Neural cell (in vitro differentiated cells): ENCODE measurements at regions not wholly inside any gene's neighbourhood (a gene's known extent, or its start where the extent isn't known, plus 50 kb on each side); places are given as distances from the start of the nearest gene placed in this dataset.
"Not testable (repeated sequence)": the region's sequence is repeated elsewhere in the genome, so short reads cannot be mapped to it uniquely, and the experiment has no call there.

Source experiments
- H2AFZ ChIP-seq: fragments of 200-600, 300-800 bp; sonication (generic), shearing (Covaris generic); 2 replicates; pipeline ENCODE4 v1.6.0; 2014; ENCODE audit warnings: low read depth, mild to moderate bottlenecking, antibody characterized with exemption, low read length, moderate library complexity
- H3F3A ChIP-seq: fragments of 200-600 bp; shearing (Covaris generic); 2 replicates; pipeline ENCODE4 v1.6.1; 2016; ENCODE audit warnings: mild to moderate bottlenecking, moderate library complexity, mixed read lengths, antibody characterized with exemption, low read length; ENCODE audit not compliant: insufficient read depth, poor library complexity, severe bottlenecking
- H3K27ac ChIP-seq: fragments of 200-600, 300-800 bp; sonication (generic), shearing (Covaris generic); 2 replicates; pipeline ENCODE4 v1.5.1; 2014; ENCODE audit warnings: mild to moderate bottlenecking, low read length, moderate library complexity
- H3K27me3 ChIP-seq: fragments of 300-800, 200-600 bp; sonication (generic), shearing (Covaris generic); 2 replicates; pipeline ENCODE4 v1.6.0; 2014; ENCODE audit warnings: mild to moderate bottlenecking, low read depth, low read length, moderate library complexity; ENCODE audit not compliant: insufficient read depth
- H3K36me3 ChIP-seq: fragments of 300-800, 200-600 bp; sonication (generic), shearing (Covaris generic); 2 replicates; pipeline ENCODE4 v1.5.1; 2014; ENCODE audit warnings: mild to moderate bottlenecking, antibody characterized with exemption, low read length, moderate library complexity; ENCODE audit not compliant: insufficient read depth
- H3K4me2 ChIP-seq: fragments of 300-800, 200-600 bp; sonication (generic), shearing (Covaris generic); 2 replicates; pipeline ENCODE4 v1.6.0; 2014; ENCODE audit warnings: mild to moderate bottlenecking, low read length
- H3K4me3 ChIP-seq: fragments of 300-800, 200-600 bp; sonication (generic), shearing (Covaris generic); 2 replicates; pipeline ENCODE4 v1.5.1; 2014; ENCODE audit warnings: mild to moderate bottlenecking, low read length, moderate library complexity
- H3K79me2 ChIP-seq: fragments of 200-600 bp; shearing (Covaris generic); replicated peaks from 2 replicates; pipeline ENCODE4 v1.6.0; 2014; ENCODE audit warnings: mild to moderate bottlenecking, low read length, moderate library complexity; ENCODE audit not compliant: insufficient read depth
- H3K9ac ChIP-seq: fragments of 300-800, 200-600 bp; sonication (generic), shearing (Covaris generic); 2 replicates; pipeline ENCODE4 v1.6.1; 2016; ENCODE audit warnings: mild to moderate bottlenecking, low read length, mixed read lengths
- H3K9me2 ChIP-seq: fragments of 200-600 bp; shearing (Covaris generic); 2 replicates; pipeline ENCODE4 v1.6.1; 2016; ENCODE audit warnings: mild to moderate bottlenecking, low read length, mixed read lengths; ENCODE audit not compliant: insufficient read depth
- H3K9me3 ChIP-seq: fragments of 200-600, 300-800 bp; sonication (generic), shearing (Covaris generic); 2 replicates; pipeline ENCODE4 v1.6.1; 2016; ENCODE audit warnings: mild to moderate bottlenecking, mixed run types, low read length, moderate library complexity, mixed read lengths
- H4K20me1 ChIP-seq: fragments of 200-600 bp; shearing (Covaris generic); 2 replicates; pipeline ENCODE4 v1.6.1; 2016; ENCODE audit warnings: mild to moderate bottlenecking, mixed run types; ENCODE audit not compliant: insufficient read depth
- EZH2 ChIP-seq: fragments of 200-600, 300-800 bp; shearing (Covaris generic), sonication (generic); IDR thresholded peaks from 2 replicates; pipeline ENCODE4 v1.6.1; 2014; ENCODE audit warnings: antibody characterized with exemption, low read length, borderline replicate concordance, mild to moderate bottlenecking; ENCODE audit not compliant: insufficient read depth, poor library complexity, severe bottlenecking
- POLR2AphosphoS5 ChIP-seq: IDR thresholded peaks from 2 replicates; pipeline ENCODE4 v1.6.1; 2012
- RAD21 ChIP-seq: fragments of 450-650 bp; conservative IDR thresholded peaks from 2 replicates; pipeline ENCODE4 v1.6.1; 2014; ENCODE audit warnings: antibody characterized with exemption, mild to moderate bottlenecking, moderate library complexity
- SMC3 ChIP-seq: fragments of 450-650 bp; conservative IDR thresholded peaks from 2 replicates; pipeline ENCODE4 v1.6.1; 2014; ENCODE audit warnings: antibody characterized with exemption, mild to moderate bottlenecking, moderate library complexity; ENCODE audit not compliant: poor library complexity
- TAF1 ChIP-seq: IDR thresholded peaks from 2 replicates; pipeline ENCODE4 v1.6.1; 2012; ENCODE audit warnings: low read depth
- TF ChIP-seq, protein P1 (sequence below): IDR thresholded peaks from 2 replicates; pipeline ENCODE4 v1.6.1; 2012; ENCODE audit warnings: borderline replicate concordance
- TF ChIP-seq, protein P2 (sequence below): fragments of 450-650 bp; IDR thresholded peaks from 2 replicates; pipeline ENCODE4 v1.5.1; 2014; ENCODE audit warnings: antibody characterized with exemption, mild to moderate bottlenecking, moderate library complexity; ENCODE audit not compliant: poor library complexity, severe bottlenecking

- H3F3A ChIP-seq: no peaks in the 10 kb centered on the region
- no peaks in the 10 kb centered on the region for H3K36me3 ChIP-seq
- no peaks in the 10 kb centered on the region for H3K9me2 ChIP-seq
- H3K79me2 ChIP-seq: no peaks in the 10 kb centered on the region
- no peak overlapping the region for H3K9ac ChIP-seq
- no peaks in the 10 kb centered on the region for H4K20me1 ChIP-seq
- no peak overlapping the region for H2AFZ ChIP-seq
- H3K4me3 ChIP-seq: no peak overlapping the region
- H3K9me3 ChIP-seq: no peaks in the 10 kb centered on the region
- no peak overlapping the region for H3K4me2 ChIP-seq
- H3K27me3 ChIP-seq: no peaks in the 10 kb centered on the region
- no peak for TF ChIP-seq EZH2
- no peak for TF ChIP-seq SMC3
- TF ChIP-seq, protein P1, sequence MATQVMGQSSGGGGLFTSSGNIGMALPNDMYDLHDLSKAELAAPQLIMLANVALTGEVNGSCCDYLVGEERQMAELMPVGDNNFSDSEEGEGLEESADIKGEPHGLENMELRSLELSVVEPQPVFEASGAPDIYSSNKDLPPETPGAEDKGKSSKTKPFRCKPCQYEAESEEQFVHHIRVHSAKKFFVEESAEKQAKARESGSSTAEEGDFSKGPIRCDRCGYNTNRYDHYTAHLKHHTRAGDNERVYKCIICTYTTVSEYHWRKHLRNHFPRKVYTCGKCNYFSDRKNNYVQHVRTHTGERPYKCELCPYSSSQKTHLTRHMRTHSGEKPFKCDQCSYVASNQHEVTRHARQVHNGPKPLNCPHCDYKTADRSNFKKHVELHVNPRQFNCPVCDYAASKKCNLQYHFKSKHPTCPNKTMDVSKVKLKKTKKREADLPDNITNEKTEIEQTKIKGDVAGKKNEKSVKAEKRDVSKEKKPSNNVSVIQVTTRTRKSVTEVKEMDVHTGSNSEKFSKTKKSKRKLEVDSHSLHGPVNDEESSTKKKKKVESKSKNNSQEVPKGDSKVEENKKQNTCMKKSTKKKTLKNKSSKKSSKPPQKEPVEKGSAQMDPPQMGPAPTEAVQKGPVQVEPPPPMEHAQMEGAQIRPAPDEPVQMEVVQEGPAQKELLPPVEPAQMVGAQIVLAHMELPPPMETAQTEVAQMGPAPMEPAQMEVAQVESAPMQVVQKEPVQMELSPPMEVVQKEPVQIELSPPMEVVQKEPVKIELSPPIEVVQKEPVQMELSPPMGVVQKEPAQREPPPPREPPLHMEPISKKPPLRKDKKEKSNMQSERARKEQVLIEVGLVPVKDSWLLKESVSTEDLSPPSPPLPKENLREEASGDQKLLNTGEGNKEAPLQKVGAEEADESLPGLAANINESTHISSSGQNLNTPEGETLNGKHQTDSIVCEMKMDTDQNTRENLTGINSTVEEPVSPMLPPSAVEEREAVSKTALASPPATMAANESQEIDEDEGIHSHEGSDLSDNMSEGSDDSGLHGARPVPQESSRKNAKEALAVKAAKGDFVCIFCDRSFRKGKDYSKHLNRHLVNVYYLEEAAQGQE: no peak
- TF ChIP-seq POLR2AphosphoS5: no peak
- TF ChIP-seq, protein P2, sequence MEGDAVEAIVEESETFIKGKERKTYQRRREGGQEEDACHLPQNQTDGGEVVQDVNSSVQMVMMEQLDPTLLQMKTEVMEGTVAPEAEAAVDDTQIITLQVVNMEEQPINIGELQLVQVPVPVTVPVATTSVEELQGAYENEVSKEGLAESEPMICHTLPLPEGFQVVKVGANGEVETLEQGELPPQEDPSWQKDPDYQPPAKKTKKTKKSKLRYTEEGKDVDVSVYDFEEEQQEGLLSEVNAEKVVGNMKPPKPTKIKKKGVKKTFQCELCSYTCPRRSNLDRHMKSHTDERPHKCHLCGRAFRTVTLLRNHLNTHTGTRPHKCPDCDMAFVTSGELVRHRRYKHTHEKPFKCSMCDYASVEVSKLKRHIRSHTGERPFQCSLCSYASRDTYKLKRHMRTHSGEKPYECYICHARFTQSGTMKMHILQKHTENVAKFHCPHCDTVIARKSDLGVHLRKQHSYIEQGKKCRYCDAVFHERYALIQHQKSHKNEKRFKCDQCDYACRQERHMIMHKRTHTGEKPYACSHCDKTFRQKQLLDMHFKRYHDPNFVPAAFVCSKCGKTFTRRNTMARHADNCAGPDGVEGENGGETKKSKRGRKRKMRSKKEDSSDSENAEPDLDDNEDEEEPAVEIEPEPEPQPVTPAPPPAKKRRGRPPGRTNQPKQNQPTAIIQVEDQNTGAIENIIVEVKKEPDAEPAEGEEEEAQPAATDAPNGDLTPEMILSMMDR: no peak
- no peak for TF ChIP-seq RAD21
- TF ChIP-seq TAF1: no peak
- H3K27ac ChIP-seq: no peak overlapping the region
Measured at GRCh38 chr1:181969902-181970301, 91.6 kb downstream of the ZNF648 start.

DNA sequence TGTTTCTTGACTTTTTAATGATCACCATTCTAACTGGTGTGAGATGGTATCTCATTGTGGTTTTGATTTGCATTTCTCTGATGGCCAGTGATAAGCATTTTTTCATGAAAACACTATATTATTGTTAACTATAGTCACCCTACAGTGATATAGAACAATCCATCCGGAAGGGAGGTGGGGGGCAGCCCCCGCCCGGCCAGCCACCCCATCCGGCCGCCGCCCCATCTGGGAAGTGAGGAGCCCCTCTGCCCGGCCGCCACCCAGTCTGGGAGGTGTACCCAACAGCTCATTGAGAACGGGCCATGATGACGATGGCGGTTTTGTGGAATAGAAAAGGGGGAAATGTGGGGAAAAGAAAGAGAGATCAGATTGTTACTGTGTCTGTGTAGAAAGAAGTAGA, 106.8 kb downstream of the ZNF648 start:
- H3K27me3 ChIP-seq, H2AFZ ChIP-seq, H3K9ac ChIP-seq, H3K4me2 ChIP-seq, H3K9me3 ChIP-seq, H3K9me2 ChIP-seq, H3K36me3 ChIP-seq, H3K79me2 ChIP-seq, H3K27ac ChIP-seq, H4K20me1 ChIP-seq, H3F3A ChIP-seq, H3K4me3 ChIP-seq: not testable (repeated sequence)

DNA sequence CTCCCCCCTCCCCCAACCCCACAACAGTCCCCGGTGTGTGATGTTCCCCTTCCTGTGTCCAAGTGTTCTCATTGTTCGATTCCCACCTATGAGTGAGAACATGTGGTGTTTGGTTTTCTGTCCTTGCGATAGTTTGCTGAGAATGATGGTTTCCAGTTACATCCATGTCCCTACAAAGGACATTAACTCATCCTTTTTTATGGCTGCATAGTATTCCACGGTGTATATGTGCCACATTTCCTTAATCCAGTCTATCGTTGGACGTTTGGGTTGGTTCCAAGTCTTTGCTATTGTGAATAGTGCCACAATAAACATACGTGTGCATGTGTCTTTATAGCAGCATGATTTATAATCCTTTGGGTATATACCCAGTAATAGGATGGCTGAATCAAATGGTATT, 107.3 kb downstream of the ZNF648 start:
- not testable (repeated sequence) for H3K27me3 ChIP-seq, H3K27ac ChIP-seq, H4K20me1 ChIP-seq, H3K4me2 ChIP-seq, H3K4me3 ChIP-seq, H3K36me3 ChIP-seq, H3K79me2 ChIP-seq, H3K9me2 ChIP-seq, H2AFZ ChIP-seq, H3F3A ChIP-seq, H3K9me3 ChIP-seq, H3K9ac ChIP-seq
